K562 (cell line): ENCODE measurements at regions not wholly inside any gene's neighbourhood (a gene's known extent, or its start where the extent isn't known, plus 50 kb on each side); places are given as distances from the start of the nearest gene placed in this dataset.
A peak's percentile ranks its signal among the peaks of the same experiment; 100 is the strongest.

Experiments
- ATAC-seq: fragments of 200-7000 bp; cut with Tn5 transposase; 3 replicates; pipeline ENCODE4 v1.9.1; 2020; ENCODE audit warnings: moderate library complexity
- BruUV-seq: library from RNA; stranded (reverse); fragments of 400-500 nt; replicated peaks from 2 replicates; lab custom pipeline; 2021; lab: Mats Ljungman, UMichigan
- CTCF ChIA-PET: fragments of 300-600 bp; formaldehyde crosslinking; extraction: SDS; loops from one replicate; lab custom pipeline; 2021; ENCODE audit warnings: low intra/inter-chr PET ratio; lab: Yijun Ruan, JAX
- POLR2A ChIA-PET: fragments of 300-600, 350-650 bp; sonication (Branson Sonifier 250); formaldehyde crosslinking; extraction: SDS; loops from one replicate; lab custom pipeline; 2021; ENCODE audit warnings: antibody characterized with exemption, inconsistent platforms; lab: Yijun Ruan, JAX
- DNase-seq, 4 experiments: peaks; one replicate each; pipeline versions ENCODE4 v3.0.0 to v3.0.0-alpha.2; 2011 to 2018; ENCODE audit warnings: low spot score in 3 of 4, mixed read lengths in 3 of 4; ENCODE audit errors: extremely low read depth in 1 of 4
- FAIRE-seq: peaks from 2 replicates; lab custom pipeline; 2011; peaks lifted over from hg19 to GRCh38; lab: Jason Lieb, UNC
- H2AFZ ChIP-seq: 2 replicates; pipeline ENCODE4 v1.6.0; 2011; ENCODE audit warnings: low read depth, low read length, control low read depth, inconsistent platforms
- H3K27ac ChIP-seq: fragments of 200-600 bp; 3 replicates; pipeline ENCODE4 v1.8.0; 2011; ENCODE audit warnings: low read depth, mild to moderate bottlenecking, control low read depth, inconsistent platforms, low read length, moderate library complexity, mixed read lengths; ENCODE audit errors: extremely low read depth
- H3K27me3 ChIP-seq, 2 experiments: fragments of 300-600 bp in 1 of 2; 2 replicates in 1 of 2; 3 replicates in 1 of 2; pipeline versions ENCODE4 v1.6.0 to v1.8.0; 2011; ENCODE audit warnings: inconsistent platforms in 2 of 2, low read length in 2 of 2, mild to moderate bottlenecking in 1 of 2, mixed read lengths in 1 of 2, moderate library complexity in 1 of 2; ENCODE audit not compliant: control insufficient read depth in 2 of 2, insufficient read depth in 2 of 2
- H3K36me3 ChIP-seq: fragments of 300-600 bp; 3 replicates; pipeline ENCODE4 v1.8.0; 2011; ENCODE audit warnings: mild to moderate bottlenecking, low read length, inconsistent platforms; ENCODE audit not compliant: control insufficient read depth, insufficient read depth
- H3K4me1 ChIP-seq, 2 experiments: fragments of 200-600 bp in 1 of 2; replicated peaks in 1 of 2; 2 replicates in 1 of 2; 3 replicates in 1 of 2; pipeline versions ENCODE4 v1.5.1 to v1.8.0; 2011; ENCODE audit warnings: inconsistent platforms in 2 of 2, low read length in 2 of 2, mild to moderate bottlenecking in 1 of 2, mixed read lengths in 1 of 2, moderate library complexity in 1 of 2; ENCODE audit not compliant: control insufficient read depth in 2 of 2, insufficient read depth in 2 of 2
- H3K4me2 ChIP-seq: 2 replicates; pipeline ENCODE4 v1.6.1; 2011; ENCODE audit warnings: low read length, control low read depth, inconsistent platforms, mixed read lengths; ENCODE audit not compliant: insufficient read depth
- H3K4me3 ChIP-seq: fragments of 200-600 bp; sonication (generic), shearing (Covaris generic); 2 replicates; pipeline ENCODE4 v1.5.1; 2016; ENCODE audit warnings: control low read depth, inconsistent platforms
- H3K79me2 ChIP-seq: fragments of 200-600 bp; 3 replicates; pipeline ENCODE4 v1.8.0; 2011; ENCODE audit warnings: low read length, inconsistent platforms; ENCODE audit not compliant: control insufficient read depth, insufficient read depth
- H3K9ac ChIP-seq, 2 experiments: 2 replicates each; pipeline versions ENCODE4 v1.6.0 to v1.6.1; 2011; ENCODE audit warnings: low read depth in 2 of 2, low read length in 2 of 2, control low read depth in 1 of 2, inconsistent platforms in 1 of 2, mild to moderate bottlenecking in 1 of 2, mixed read lengths in 1 of 2; ENCODE audit not compliant: insufficient read depth in 1 of 2
- H3K9me1 ChIP-seq: one replicate; pipeline ENCODE4 v1.6.0; 2011; ENCODE audit warnings: inconsistent platforms, mild to moderate bottlenecking, low read length, moderate library complexity; ENCODE audit not compliant: control insufficient read depth, insufficient read depth
- H3K9me3 ChIP-seq: replicated peaks from 2 replicates; pipeline ENCODE4 v1.5.1; 2011; ENCODE audit warnings: low read depth, low read length, inconsistent platforms; ENCODE audit not compliant: control insufficient read depth, insufficient read depth
- H4K20me1 ChIP-seq: replicated peaks from 2 replicates; pipeline ENCODE4 v1.6.1; 2011; ENCODE audit warnings: low read length, inconsistent platforms, mixed read lengths; ENCODE audit not compliant: control insufficient read depth, insufficient read depth
- CTCF ChIP-seq, 3 experiments: IDR thresholded peaks in 2 of 3; conservative IDR thresholded peaks in 1 of 3; 2 replicates each; pipeline ENCODE4 v1.5.1; 2011 to 2012; ENCODE audit warnings: low read length in 3 of 3, mild to moderate bottlenecking in 3 of 3, control low read depth in 2 of 3, improper control_type of control experiment in 1 of 3, inconsistent platforms in 1 of 3, low read depth in 1 of 3, mixed read lengths in 1 of 3, moderate library complexity in 1 of 3; ENCODE audit not compliant: insufficient read depth in 2 of 3
- ELF1 ChIP-seq: fragments of 200-800 bp; sonication (Bioruptor generic); IDR thresholded peaks from 2 replicates; pipeline ENCODE4 v1.6.1; 2016; ENCODE audit warnings: missing genetic modification characterization, missing compliant biosample characterization
- ILF3 ChIP-seq: fragments of 450-650 bp; IDR thresholded peaks from 2 replicates; pipeline ENCODE4 v1.6.1; 2018; ENCODE audit warnings: antibody characterized with exemption, mild to moderate bottlenecking, moderate library complexity, borderline replicate concordance
- KLF10 ChIP-seq: fragments of 250-450 bp; sonication (Bioruptor Pico); IDR thresholded peaks from 2 replicates; pipeline ENCODE4 v1.6.1; 2021; ENCODE audit warnings: matching md5 sums
- MCM5 ChIP-seq: fragments of 450-650 bp; IDR thresholded peaks from 2 replicates; pipeline ENCODE4 v1.6.1; 2016; ENCODE audit warnings: low read depth
- POLR2A ChIP-seq: fragments of 450-650 bp; conservative IDR thresholded peaks from 2 replicates; pipeline ENCODE4 v1.6.1; 2016
- RAD21 ChIP-seq, 2 experiments: fragments of 250-450 bp in 1 of 2; fragments of 450-650 bp in 1 of 2; sonication (Bioruptor Pico) in 1 of 2; formaldehyde crosslinking in 1 of 2; IDR thresholded peaks in 1 of 2; conservative IDR thresholded peaks in 1 of 2; 2 replicates each; pipeline versions ENCODE4 v1.4.0 to v1.8.0; 2020 to 2022; ENCODE audit warnings: mild to moderate bottlenecking in 2 of 2, moderate library complexity in 1 of 2
- WGBS: fragments of 100-300 bp; shearing (Covaris generic); methylation state at CpG from one replicate; pipeline ENCODE4 v1.1.6; 2016; ENCODE audit warnings: low coverage, mixed read lengths; ENCODE audit not compliant: insufficient coverage; ENCODE audit errors: missing lambda C conversion rate; 5-methylcytosine and 5-hydroxymethylcytosine counted together
- in situ Hi-C: fragments of 300-500 bp; cut with MboI; formaldehyde crosslinking; loops from 4 replicates; pipeline ENCODE4 v1.15.0; 2018; ENCODE audit warnings: inconsistent platforms, mixed read lengths
- intact Hi-C: fragments of 100-400 bp; cut with micrococcal nuclease; formaldehyde crosslinking; loops from 2 replicates; pipeline ENCODE4 v1.14.2; 2022

- in situ Hi-C loops, result no loop called here
- CTCF ChIA-PET, result interaction anchor here (0.7 kb wide), 1 partner anchor 317 kb away, joined by 3 read pairs; no protein-coding TSS in a partner anchor
- H4K20me1 ChIP-seq, result no peaks in the 10 kb centered on the region
- no peaks in the 10 kb centered on the region for H3K9me3 ChIP-seq
- no peak overlapping the region for H3K27ac ChIP-seq
- H3K4me1 ChIP-seq, result no peaks in the 10 kb centered on the region
- POLR2A ChIA-PET, result interaction anchor here (0.7 kb wide), 1 partner anchor 193 kb away, joined by 3 read pairs; no protein-coding TSS in a partner anchor
- no peak overlapping the region for H3K4me2 ChIP-seq
- TF ChIP-seq MCM5, result no peak
- TF ChIP-seq KLF10, result no peak
- 0 out of 2 replicates have a peak, but pooled peaks have one; percentile 14 for TF ChIP-seq ELF1 (tag)
- TF ChIP-seq RAD21 (CRISPR knock-in tag; conservative IDR thresholded peaks at IDR 0.05 in 1 of 2, IDR thresholded peaks at IDR 0.05 in 1 of 2), result peak; percentile 9 to 53; a peak in 2 of 4 replicates
- no peak for TF ChIP-seq POLR2A
- no peak for TF ChIP-seq ILF3
- peak; percentile 58 to 70 (median 65) for TF ChIP-seq CTCF (IDR thresholded peaks at IDR 0.05 in 2 of 3, conservative IDR thresholded peaks at IDR 0.05 in 1 of 3; ENCODE audit: insufficient read depth in 2 of 3, low read depth in 1 of 3, low read length in 3 of 3)
- DNase-seq (peak in 2 of 4 experiments; percentile 20 to 47), FAIRE-seq (peak; percentile 71), ATAC-seq (peak; percentile 87)
- no peaks in the 10 kb centered on the region for H3K79me2 ChIP-seq
- H3K4me3 ChIP-seq, result no peak overlapping the region
- intact Hi-C loops, result loop anchor here (2.0 to 10.0 kb wide), 2 partner anchors 255 to 339 kb away; no protein-coding TSS in a partner anchor
- WGBS, result 0% methylated on average over 2 of the region's 2 CpGs
- no peaks in the 10 kb centered on the region for H3K36me3 ChIP-seq
- BruUV-seq, result no TSS peak
- peak overlapping the region; percentile 70 for H2AFZ ChIP-seq
- no peak overlapping the region for H3K9ac ChIP-seq
- H3K9me1 ChIP-seq, result no peaks in the 10 kb centered on the region
- no peaks in the 10 kb centered on the region for H3K27me3 ChIP-seq
These were observed 903.6 kb upstream of the TMEM132C start for GRCh38 chr12:127363392-127363791.
